HG02840 (cell line): ENCODE measurements at regions not wholly inside any gene's neighbourhood (a gene's known extent, or its start where the extent isn't known, plus 50 kb on each side); places are given as distances from the start of the nearest gene placed in this dataset.
"Not testable (repeated sequence)": the region's sequence is repeated elsewhere in the genome, so short reads cannot be mapped to it uniquely, and the experiment has no call there.

Source experiments
- ATAC-seq: cut with Tn5 transposase; IDR thresholded peaks from one replicate; pipeline ENCODE4 v1.9.1; 2021; ENCODE audit warnings: mild to moderate bottlenecking, moderate library complexity, moderate number of reproducible peaks; ENCODE audit not compliant: unreplicated experiment, low FRiP score

DNA sequence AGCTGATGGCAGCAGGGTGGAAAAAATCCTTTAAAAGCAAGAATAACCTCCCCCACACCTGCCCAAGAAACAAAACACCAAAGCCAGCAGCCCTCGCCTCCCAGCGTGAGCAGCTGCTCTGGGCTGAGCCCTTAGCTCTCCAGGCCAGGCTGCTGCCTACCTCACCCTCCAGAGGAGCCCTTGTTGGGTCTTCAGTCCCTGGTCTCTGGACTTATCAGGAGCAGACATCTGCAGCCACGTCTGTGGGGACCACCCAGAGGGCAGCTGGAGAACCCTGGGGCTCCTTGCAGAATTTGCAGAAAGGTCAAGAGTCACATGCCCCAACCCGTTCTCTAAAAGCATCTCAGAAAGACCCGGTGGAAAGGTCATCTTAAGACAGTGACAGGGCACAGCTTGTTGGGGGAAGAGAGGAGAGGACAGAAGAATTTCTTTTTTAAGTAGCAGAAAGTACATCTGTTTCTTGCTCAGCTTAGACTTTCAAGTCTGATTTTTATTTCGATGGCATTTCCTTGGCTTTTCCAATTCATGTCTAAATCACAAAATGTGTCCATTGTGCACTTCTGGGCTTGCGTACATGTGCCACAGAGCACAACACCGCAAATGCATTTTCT lies 425.7 kb upstream of the NFE2L3 start:
- ATAC-seq: no peak

DNA sequence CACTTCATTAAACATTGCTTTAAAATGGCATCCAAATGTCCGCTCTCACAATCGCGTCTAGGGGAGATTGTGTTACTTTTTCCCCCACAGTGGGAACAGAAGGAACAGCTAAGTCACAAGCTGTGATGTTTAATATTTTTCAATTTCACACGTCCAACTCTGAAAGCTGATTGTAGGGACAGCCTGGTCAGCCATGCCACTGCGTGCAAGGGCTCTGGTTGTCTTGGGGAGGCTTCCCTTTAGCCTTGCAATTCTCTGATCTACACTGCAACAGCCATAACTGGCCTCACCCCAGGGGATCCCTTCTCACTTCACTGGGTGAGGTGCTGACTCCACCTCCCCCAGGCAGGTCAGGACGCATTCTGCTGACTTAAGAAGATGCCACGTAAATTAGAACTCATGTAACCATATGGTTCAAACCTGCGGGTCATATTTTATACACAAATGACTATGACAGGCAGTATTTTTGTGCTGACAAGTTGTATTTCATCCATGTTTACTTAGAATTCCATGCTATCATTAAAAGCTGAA lies 425.2 kb upstream of the NFE2L3 start:
- no peak for ATAC-seq

DNA sequence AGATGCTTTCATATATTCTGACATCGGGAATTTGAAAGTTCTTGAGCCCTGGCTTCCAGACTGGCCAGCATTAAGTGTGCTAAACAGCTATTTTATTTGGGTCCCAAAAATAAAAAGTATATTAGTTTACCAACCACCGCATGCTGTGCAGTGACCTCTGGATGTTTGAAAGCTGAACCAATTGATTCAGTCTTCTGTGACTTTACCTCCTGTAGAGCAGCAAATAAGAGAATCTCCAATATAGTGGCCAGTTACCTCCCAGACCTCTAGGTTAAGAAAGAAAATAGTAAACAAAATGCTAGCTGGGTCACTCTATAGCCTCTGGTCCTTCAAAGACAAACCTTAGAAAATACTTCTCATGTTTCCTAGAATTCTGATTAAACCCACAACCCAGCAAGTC lies 424.6 kb upstream of the NFE2L3 start:
- ATAC-seq: no peak

DNA sequence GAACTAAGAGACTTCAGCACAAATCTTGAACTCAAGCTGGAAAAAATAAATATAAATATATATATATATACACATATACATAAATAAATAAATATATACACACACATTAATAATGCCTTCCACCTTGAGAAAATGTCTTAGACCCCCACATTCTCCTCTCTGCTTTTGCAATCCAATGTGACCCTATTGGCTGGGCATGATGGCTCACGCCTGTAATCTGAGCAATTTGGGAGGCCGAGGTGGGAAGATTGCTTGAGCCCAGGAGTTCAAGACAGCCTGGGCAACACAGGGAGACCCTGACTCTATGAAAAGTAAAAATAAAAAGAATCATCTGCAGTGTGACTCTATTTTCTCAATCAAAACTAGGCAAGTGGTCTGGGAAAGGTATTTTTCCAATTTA lies 424.1 kb upstream of the NFE2L3 start:
- no peak for ATAC-seq

DNA sequence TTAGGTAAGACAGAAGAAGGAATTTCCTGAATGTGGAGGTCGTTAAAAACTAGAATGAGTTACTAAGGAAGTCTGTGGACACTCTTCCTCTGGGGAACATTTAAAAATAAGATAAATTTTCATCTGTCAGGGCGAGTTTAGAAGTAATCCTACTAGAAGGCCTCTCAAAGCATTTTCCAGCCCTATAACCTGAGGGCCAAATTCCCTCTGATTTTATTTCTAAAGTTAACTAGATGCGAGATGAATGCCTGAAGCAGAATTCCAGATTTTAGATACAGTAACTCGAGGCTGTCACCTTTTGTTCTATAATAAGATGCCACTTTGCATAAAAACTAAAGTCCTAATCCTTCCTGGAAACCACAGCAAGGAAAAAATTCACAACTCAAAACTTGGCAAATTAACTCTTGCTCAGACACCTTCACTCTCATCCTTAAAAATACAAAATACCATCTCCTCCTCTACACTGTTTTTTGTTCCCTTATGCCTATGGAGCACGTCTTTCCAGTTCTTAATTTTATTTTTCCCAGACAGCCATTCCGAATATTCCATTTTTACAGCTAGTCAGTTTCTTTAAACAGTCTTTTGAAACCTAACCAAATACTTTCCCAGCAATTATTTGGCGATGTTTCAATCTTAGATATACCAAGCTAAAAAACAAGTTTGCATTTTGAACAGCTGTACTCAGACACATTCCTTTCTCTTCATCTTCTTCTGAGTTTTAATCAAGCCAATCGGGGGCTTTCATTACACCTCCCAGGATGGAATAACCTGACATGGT lies 420.7 kb upstream of the NFE2L3 start:
- no peak for ATAC-seq

DNA sequence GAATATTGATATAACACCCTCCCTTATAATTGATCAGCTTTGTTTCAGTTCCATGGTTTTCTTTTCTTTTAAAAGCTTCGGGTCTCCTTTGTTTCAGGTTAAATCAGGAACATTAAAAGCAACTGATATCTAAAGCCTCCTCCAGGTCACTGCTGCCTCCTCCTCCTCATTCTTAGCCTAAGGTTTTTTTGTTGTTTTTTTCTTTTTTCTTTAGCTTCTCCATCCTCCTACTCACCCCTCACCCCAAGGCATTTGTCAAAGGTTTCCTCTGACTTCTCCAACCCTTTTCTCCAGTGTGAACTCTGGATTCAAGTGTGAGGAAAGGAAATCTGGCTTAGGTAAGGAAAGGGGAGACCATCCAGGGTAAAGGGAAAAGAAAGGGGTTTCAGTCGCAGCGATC lies 420.2 kb upstream of the NFE2L3 start:
- no peak for ATAC-seq

DNA sequence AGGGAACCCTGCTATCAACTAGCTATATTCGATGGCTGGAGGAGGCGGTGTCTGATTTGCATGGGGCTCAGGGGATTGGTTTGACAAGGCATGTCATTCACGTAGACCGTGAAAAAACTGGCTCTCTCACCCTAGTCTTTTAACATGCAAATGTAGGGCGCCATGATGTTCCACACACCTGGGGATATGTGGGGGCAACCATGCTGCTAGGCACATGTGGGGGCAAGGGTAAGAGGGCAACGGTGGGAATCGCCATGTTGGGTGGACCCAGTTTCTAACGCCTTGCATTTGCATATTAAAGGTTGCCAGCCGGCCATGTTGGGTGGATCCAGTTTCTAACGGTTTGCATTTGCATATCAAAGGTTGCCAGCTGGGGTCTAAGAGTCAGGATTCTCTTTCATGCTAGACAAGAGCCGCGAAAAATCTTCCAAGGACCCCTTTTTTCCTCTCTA lies 419.2 kb upstream of the NFE2L3 start:
- ATAC-seq: no peak

DNA sequence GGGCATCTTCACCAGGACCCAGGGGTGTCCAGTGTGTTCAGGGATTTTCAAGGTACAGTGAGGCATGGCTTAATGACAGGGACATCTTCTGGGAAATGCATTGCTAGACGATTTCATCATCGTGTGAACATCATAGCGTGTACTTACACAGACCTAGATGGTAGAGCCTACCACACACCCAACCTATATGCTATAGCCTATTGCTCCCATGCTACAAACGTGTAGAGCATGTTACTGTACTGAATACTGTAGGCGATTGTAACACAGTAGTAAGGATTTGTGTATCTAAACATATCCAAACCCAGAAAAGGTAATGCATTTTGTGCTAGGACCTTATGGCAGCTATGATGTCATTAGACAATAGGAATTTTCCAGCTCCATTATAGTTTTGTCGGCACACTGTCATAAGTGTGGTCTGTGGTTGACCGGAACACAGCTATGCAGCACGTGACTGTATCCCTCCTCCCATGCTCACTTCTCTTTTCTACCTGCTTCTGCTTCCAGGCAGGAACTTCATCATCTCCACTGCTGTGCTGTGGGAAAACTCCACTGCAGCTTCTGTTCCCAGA lies 416.2 kb upstream of the NFE2L3 start:
- ATAC-seq: no peak

DNA sequence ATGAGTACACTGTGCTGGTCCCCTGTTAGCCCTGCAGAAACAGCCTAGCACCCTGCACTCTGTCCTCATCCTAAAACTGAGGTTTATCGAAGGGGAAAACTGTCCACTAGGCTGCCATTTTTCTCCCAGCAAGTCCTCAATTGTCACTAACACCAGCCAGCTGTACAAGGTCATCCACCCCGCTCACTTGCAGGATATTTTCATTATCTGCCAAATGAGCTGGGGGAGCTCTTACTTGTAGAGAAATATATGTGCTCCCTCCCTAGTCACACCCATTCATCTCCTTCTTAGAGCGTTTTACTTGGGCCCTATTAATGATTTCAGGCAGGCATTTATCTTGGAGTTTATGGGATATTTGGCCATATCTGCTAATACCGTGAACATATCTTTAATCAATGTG lies 413.5 kb upstream of the NFE2L3 start:
- no peak for ATAC-seq

DNA sequence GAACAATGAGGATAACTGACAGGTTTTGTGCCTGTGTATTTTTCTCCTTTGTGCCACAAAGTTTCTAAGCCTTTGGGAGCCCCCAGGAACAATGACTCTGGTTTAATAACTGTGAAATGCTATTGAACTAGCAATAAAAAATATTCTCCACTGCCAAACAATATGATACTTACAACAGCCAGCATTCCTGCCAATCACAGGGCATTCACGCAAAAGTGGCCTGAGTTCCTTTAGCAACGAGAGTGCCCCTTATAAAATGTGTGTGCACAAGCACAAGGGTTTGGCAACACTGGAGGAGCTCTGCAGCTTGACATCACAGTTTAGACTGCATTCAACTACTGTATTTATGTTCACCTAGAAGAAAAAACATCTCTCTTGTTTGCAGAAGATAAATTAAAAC lies 412.9 kb upstream of the NFE2L3 start:
- ATAC-seq: no peak

DNA sequence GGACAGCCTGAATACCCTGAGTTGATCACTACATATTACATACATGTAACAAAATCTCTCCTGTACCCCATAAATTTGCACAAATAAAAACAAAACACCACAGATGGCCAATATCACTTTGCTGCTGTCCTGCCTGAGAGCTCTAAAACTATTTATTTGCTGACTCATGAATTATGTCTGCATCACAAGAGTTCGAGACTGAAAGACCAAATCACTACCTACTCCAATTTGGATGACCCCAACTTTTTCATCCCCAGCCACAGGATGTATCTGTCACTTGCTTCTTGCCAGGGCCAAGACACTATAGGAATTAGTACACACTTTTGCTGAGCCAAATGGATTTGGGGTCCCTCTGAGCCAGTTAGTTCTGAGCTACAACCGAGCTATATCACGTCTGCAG lies 409.7 kb upstream of the NFE2L3 start:
- no peak for ATAC-seq

DNA sequence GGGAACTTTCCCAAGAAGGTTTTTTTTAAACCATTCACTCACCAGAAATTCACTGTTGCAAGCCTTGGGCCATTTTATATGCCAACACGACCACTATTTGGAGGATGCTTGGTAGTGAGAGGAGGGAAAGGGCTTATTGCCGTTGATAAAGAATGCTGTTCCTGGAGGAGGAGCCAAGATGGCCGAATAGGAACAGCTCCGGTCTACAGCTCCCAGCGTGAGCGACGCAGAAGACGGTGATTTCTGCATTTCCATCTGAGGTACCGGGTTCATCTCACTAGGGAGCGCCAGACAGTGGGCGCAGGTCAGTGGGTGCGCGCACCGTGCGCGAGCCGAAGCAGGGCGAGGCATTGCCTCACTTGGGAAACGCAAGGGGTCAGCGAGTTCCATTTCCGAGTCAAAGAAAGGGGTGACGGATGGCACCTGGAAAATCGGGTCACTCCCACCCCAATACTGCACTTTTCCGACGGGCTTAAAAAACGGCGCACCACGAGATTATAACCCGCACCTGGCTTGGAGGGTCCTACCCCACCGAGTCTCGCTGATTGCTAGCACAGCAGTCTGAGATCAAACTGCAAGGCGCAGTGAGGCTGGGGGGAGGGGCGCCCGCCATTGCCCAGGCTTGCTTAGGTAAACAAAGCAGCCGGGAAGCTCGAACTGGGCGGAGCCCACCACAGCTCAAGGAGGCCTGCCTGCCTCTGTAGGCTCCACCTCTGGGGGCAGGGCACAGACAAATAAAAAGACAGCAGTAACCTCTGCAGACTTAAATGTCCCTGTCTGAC lies 408.1 kb upstream of the NFE2L3 start:
- not testable (repeated sequence) for ATAC-seq

DNA sequence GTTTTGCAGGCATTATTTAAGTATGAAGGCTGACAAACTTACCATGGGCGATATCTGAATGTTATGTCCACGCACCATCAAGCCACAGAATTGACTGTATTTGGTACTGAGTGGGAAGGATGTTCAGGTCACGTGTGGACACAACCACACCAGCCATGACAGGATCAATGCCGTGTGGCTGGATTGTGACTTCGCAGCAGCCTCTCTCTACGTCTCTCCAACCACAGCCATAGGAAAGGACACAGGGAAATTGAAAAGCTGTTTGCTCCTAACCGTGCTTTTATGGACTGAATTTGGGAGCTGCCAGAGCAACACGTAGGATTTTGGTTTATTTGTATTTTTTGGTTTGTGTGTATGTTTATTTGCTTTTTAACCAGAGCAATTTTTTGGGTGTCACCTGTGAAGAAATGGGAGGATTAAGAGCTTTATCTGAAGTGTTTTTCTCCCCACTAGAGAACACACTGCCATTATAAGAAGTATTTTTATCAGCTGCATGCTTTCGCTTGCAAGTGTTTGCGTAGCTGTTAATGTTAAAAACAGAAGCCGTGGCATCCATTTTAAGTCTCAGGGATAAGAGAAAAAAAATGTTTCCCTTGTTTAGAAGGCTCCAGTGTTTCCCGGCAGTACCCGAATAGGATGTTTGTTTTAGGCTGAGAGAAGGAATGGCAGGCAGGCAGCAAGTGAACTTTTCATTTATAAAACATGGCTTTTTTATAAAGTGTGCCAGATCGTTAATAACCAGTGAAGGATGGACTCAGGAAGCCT lies 401.1 kb upstream of the NFE2L3 start:
- ATAC-seq: no peak

DNA sequence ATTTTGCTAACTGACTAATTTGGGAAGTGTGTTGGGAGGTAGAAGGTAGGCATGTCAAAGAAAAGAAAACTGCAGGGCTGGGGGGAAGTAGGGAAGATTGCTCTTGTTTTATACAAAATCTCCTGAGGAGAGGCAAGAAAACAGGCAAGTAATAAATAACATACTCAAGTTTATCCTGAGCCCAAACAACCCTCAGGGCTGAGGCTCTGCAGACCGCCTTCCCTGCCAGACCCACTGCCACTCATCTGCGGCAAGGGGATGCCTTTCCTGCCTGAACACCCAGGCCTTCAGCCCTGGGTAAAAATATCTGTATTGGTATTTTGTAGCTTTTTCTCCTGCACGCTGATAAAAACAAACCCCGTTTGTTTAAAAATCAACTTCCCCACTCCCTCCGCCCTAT lies 399.8 kb upstream of the NFE2L3 start:
- ATAC-seq: no peak

DNA sequence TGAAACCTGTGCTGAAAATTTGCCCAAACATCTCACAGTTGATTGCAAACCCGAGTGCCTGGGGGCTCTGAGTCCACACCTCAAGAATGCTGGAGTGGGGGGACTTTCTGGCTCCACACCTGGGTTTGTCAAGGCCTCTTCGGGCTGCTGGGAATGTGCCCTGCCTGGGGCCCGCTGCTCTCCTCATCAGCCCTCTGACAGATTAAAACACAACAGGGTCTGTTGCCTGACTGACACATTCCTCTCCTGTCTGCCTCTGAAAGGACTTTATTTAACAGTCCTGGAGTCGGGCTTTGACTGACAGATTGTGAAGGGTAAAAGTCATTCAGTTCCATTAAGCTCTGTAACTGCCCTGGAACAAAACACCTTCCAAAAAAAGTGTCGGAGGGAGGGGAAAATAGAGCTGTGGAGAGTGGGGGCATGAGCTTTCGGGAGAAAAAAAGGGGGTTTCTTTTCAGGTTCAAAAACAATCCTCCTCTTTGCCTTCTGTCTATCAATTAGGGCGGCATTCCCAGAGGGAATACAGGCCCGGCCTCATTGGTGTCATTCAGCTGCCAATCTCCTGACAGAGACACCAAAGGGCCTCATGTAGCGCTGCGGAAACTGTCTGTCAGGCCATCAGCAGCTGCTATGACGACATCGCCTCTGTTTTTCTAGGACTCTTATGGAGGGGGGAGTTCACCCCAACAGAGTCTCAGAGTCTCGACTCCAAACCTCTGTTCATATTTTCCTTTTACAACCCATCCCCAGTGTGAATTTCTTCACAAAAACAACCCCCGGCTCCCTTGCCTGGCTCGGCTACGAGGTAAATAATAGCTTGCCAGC lies 398.8 kb upstream of the NFE2L3 start:
- ATAC-seq: no peak

DNA sequence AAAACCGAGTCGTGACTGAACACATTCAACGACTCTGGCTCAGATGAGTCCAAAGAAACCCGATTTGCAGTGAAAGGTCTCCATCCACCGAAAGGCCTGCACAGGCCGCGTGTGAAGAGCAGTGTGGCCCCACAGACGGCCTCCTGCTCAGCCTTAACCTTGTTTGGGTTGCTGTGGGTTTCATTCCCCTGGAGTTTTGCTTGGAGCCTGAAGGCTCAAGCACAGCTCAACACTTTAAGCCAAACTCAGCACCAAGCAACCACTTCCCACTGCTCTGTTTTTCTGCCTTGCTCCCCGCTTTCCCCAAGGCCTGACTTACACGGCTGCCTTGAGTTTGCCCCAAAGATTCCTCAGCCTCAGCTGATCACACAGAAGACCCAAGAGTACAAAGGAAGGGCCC lies 398.2 kb upstream of the NFE2L3 start:
- ATAC-seq: no peak

DNA sequence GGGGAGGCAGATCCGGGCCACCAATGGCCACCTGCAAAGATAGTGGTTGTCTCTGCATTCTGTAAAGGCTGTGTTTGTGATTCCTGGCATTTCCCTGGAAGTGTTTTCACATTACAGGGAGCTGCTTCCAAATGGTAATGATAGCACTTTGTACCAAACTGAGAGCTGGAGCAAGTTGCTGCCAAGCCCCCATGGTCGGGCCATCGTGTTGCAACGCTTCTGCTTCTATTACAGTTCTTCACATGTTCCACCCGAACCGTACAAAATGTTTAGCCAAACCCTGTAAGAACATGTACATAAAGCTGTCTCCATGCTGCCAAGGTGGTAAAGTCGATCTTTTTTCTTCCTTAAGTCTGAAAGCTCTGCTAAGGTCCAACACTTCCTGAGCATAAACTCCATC lies 397.7 kb upstream of the NFE2L3 start:
- ATAC-seq: no peak

DNA sequence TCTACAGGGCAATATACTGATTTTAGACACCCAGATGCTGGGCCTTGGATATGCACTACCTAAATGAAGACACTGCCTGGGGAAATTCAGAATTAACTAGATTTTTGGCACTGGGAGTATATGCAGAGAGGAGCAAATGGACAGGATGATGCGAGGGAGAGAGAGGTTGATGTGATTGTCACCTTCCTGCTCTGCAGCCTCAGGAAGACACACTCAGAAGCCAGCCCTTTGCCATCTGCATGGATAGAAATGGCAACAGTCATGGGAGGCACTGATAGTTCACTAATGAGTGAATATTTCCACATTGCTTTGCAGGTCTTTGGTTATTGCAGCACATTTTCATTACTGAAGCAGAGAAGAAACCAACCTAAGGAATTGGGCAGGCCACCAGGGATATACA lies 397.2 kb upstream of the NFE2L3 start:
- no peak for ATAC-seq

DNA sequence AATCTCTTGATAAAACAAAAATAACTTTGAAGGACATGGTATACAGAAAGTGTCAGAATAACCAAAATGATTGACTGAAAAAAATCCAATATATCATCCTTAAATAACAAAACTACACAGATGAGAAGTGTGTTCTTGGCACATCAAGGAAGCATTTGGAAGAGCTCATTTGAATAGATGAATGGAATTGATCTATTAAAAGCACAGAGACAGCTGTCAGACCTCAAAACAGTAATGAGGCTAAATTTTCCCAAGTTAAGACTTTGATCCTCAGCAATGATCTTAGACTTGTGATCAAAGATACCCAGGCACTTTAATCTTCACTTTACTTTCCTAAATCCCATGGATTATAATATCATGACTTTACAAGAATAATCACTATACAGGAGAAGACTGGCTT lies 395.4 kb upstream of the NFE2L3 start:
- ATAC-seq: no peak
